Lung (tissue), 11 donors: ENCODE measurements at regions not wholly inside any gene's neighbourhood (a gene's known extent, or its start where the extent isn't known, plus 50 kb on each side); places are given as distances from the start of the nearest gene placed in this dataset.
A peak's percentile ranks its signal among the peaks of the same experiment; 100 is the strongest.

Source experiments
- ATAC-seq: fragments of 200-7000 bp; cut with Tn5 transposase; one replicate; pipeline ENCODE4 v1.9.1; 2020; ENCODE audit warnings: moderate number of reproducible peaks; ENCODE audit not compliant: insufficient read depth, low FRiP score
- DNase-seq, 3 donors: peaks; one replicate each; pipeline ENCODE4 v3.0.0-alpha.2; 2013 to 2017
- H3K27ac ChIP-seq, 2 donors: one replicate each; pipeline ENCODE4 v1.5.1; 2013; ENCODE audit warnings: mild to moderate bottlenecking in 2 of 2, moderate library complexity in 2 of 2, control low read depth in 1 of 2, inconsistent platforms in 1 of 2, low read depth in 1 of 2, low read length in 1 of 2
- H3K27me3 ChIP-seq, 3 donors: one replicate each; pipeline ENCODE4 v1.5.1; 2013; ENCODE audit warnings: low read length in 2 of 3; ENCODE audit not compliant: control insufficient read depth in 3 of 3, insufficient read depth in 3 of 3
- H3K36me3 ChIP-seq, 4 donors: one replicate each; pipeline ENCODE4 v1.5.1; 2013; ENCODE audit warnings: low read length in 4 of 4, mild to moderate bottlenecking in 1 of 4, moderate library complexity in 1 of 4; ENCODE audit not compliant: control insufficient read depth in 4 of 4, insufficient read depth in 4 of 4
- H3K4me1 ChIP-seq, 5 donors: one replicate each; pipeline ENCODE4 v1.5.1; 2013; ENCODE audit warnings: low read length in 5 of 5, mild to moderate bottlenecking in 2 of 5, moderate library complexity in 1 of 5; ENCODE audit not compliant: control insufficient read depth in 5 of 5, insufficient read depth in 5 of 5
- H3K4me3 ChIP-seq: one replicate; pipeline ENCODE4 v1.5.1; 2013; ENCODE audit warnings: mild to moderate bottlenecking, control low read depth, moderate library complexity
- H3K9ac ChIP-seq, 2 donors: one replicate each; pipeline ENCODE4 v1.5.1; 2013; ENCODE audit warnings: low read length in 2 of 2, control low read depth in 1 of 2; ENCODE audit not compliant: insufficient read depth in 1 of 2
- H3K9me3 ChIP-seq, 4 donors: one replicate each; pipeline ENCODE4 v1.5.1; 2013; ENCODE audit warnings: low read length in 3 of 4, mild to moderate bottlenecking in 1 of 4, moderate library complexity in 1 of 4; ENCODE audit not compliant: control insufficient read depth in 4 of 4, insufficient read depth in 3 of 4
- CTCF ChIP-seq: IDR thresholded peaks from 2 replicates; pipeline ENCODE4 v1.5.1; 2012; ENCODE audit warnings: mild to moderate bottlenecking; ENCODE audit errors: control extremely low read depth, extremely low read depth
- WGBS, 2 donors: extraction: QIAGEN DNeasy Blood & Tissue Kit; methylation state at CpG; one replicate each; pipeline ENCODE4 v1.1.7; 2013; 5-methylcytosine and 5-hydroxymethylcytosine counted together
- donor health status: control.
- donor health status: control.
- donor health status: Bipolar disorder and iron deficiency.
- donor health status: healthy.
- donor health status: DM: yes; HTN: yes; CAD: no.

GRCh38 chr6:150713931-150714330, 114.2 kb downstream of the PLEKHG1 start:
- WGBS, 2 donors: 74 to 80% methylated on average over 3 of the region's 3 CpGs
- Histone ChIP-seq H3K36me3 (no peaks in the 10 kb centered on the region), H3K27ac (no peak overlapping the region), H3K27me3 (no peaks in the 10 kb centered on the region), H3K4me1 (peaks cover 2 to 23% (median 16%) of the 10 kb centered on the region in 5 donors), H3K4me3 (no peak overlapping the region), H3K9me3 (no peaks in the 10 kb centered on the region), H3K9ac (no peak overlapping the region)
- TF ChIP-seq CTCF: no peak
- ATAC-seq: no peak
- no peak for DNase-seq

DNA sequence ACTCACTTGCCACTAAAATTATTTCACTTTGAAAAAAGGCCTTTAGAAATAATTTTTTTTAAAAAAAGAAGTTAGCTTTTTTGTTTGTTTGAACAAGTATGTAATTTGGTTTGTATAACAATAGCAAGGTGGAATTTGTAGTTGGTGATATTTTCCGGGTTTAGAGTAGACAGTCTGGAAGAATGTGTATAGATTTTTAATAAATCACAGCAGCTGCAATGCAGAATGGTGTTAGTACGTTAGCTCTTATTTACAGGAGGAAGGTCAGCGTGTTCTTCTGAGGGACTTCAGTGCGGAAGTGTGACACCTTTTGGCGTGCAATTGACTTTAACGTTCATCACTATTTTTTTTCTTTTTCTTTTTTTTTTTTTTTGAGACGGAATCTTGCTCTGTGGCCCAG, 115.4 kb downstream of the PLEKHG1 start:
- no peak overlapping the region for H3K27ac ChIP-seq
- no peaks in the 10 kb centered on the region for H3K36me3 ChIP-seq
- H3K4me1 ChIP-seq: peaks cover under 1 to 32% (median 16%) of the 10 kb centered on the region in 5 donors
- no peak overlapping the region for H3K4me3 ChIP-seq
- no peak overlapping the region for H3K9ac ChIP-seq
- no peaks in the 10 kb centered on the region for H3K9me3 ChIP-seq
- 89 to 92% methylated on average over 7 of the region's 7 CpGs for WGBS, 2 donors
- ATAC-seq (no peak), DNase-seq (no peak)
- TF ChIP-seq CTCF: no peak
- H3K27me3 ChIP-seq: no peaks in the 10 kb centered on the region

GRCh38 chr6:150717419-150717818, 117.7 kb downstream of the PLEKHG1 start:
- ATAC-seq: peak; percentile 47
- WGBS, 2 donors: 69 to 84% methylated on average over 8 of the region's 8 CpGs
- no peak for TF ChIP-seq CTCF

More at GRCh38 chr6:150717419-150717818, 117.7 kb downstream of the PLEKHG1 start:
- Histone ChIP-seq H3K9ac (no peak overlapping the region), H3K4me3 (no peak overlapping the region), H3K36me3 (no peaks in the 10 kb centered on the region), H3K4me1 (peaks cover 0 to 31% (median 19%) of the 10 kb centered on the region in 5 donors), H3K27ac (no peak overlapping the region), H3K27me3 (no peaks in the 10 kb centered on the region), H3K9me3 (no peaks in the 10 kb centered on the region)
- DNase-seq: peak in 2 of 3 donors; percentile 39 to 45
